Right atrium auricular region (tissue), 2 donors: ENCODE measurements at regions not wholly inside any gene's neighbourhood (a gene's known extent, or its start where the extent isn't known, plus 50 kb on each side); places are given as distances from the start of the nearest gene placed in this dataset.

ENCODE experiments used
- DNase-seq: peaks from one replicate; pipeline ENCODE4 v3.0.0-alpha.2; 2019; ENCODE audit warnings: low spot score
- H3K27ac ChIP-seq, 2 donors: fragments of 200-600 bp; sonication (generic); 1 replicate in 1 of 2; 2 replicates in 1 of 2; pipeline ENCODE4 v1.5.1; 2016 to 2019
- H3K27me3 ChIP-seq, 2 donors: fragments of 200-600 bp; sonication (generic); one replicate each; pipeline versions ENCODE4 v1.5.1 to v1.6.0; 2017 to 2019
- H3K36me3 ChIP-seq: fragments of 200-600 bp; sonication (generic); one replicate; pipeline ENCODE4 v1.5.1; 2016
- H3K4me1 ChIP-seq, 2 donors: fragments of 200-600 bp; sonication (generic); one replicate each; pipeline versions ENCODE4 v1.5.1 to v1.6.0; 2017 to 2019
- H3K4me3 ChIP-seq, 2 donors: fragments of 200-600 bp; sonication (generic); 1 replicate in 1 of 2; 2 replicates in 1 of 2; pipeline ENCODE4 v1.5.1; 2017 to 2019; ENCODE audit warnings: mild to moderate bottlenecking in 1 of 2, moderate library complexity in 1 of 2
- H3K9me3 ChIP-seq, 2 donors: fragments of 200-600 bp; sonication (generic); one replicate each; pipeline ENCODE4 v1.5.1; 2019
- TF ChIP-seq, protein P1 (sequence below), 2 donors: fragments of 200-600 bp; sonication (generic); IDR thresholded peaks; one replicate each; pipeline ENCODE4 v1.5.1; 2019; ENCODE audit warnings: antibody characterized with exemption in 2 of 2

DNA sequence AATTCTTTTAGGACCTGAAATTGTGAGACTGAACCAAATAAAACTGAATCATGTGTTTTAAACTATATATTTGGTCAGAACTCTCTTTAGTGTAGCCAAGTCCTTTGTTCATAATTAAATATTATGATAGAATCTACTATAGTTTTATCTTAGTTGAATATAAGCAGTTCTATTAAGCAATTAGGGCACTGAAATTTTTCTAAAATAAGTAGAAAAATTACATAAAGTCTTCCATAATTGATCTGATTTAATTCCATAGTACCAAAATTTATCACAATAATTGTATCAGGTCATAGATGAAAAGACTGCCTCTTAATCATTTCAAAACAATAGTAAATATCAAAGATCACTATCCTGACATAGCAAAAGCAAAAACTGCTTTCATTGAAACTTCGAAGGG lies 90.1 kb upstream of the BET1 start:
- Histone ChIP-seq H3K4me3 (no peak overlapping the region), H3K27me3 (no peaks in the 10 kb centered on the region), H3K9me3 (no peaks in the 10 kb centered on the region), H3K4me1 (no peaks in the 10 kb centered on the region), H3K36me3 (no peaks in the 10 kb centered on the region), H3K27ac (no peak overlapping the region)
- no peak for DNase-seq
- TF ChIP-seq, protein P1, sequence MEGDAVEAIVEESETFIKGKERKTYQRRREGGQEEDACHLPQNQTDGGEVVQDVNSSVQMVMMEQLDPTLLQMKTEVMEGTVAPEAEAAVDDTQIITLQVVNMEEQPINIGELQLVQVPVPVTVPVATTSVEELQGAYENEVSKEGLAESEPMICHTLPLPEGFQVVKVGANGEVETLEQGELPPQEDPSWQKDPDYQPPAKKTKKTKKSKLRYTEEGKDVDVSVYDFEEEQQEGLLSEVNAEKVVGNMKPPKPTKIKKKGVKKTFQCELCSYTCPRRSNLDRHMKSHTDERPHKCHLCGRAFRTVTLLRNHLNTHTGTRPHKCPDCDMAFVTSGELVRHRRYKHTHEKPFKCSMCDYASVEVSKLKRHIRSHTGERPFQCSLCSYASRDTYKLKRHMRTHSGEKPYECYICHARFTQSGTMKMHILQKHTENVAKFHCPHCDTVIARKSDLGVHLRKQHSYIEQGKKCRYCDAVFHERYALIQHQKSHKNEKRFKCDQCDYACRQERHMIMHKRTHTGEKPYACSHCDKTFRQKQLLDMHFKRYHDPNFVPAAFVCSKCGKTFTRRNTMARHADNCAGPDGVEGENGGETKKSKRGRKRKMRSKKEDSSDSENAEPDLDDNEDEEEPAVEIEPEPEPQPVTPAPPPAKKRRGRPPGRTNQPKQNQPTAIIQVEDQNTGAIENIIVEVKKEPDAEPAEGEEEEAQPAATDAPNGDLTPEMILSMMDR (IDR thresholded peaks at IDR 0.05) = no peak

DNA sequence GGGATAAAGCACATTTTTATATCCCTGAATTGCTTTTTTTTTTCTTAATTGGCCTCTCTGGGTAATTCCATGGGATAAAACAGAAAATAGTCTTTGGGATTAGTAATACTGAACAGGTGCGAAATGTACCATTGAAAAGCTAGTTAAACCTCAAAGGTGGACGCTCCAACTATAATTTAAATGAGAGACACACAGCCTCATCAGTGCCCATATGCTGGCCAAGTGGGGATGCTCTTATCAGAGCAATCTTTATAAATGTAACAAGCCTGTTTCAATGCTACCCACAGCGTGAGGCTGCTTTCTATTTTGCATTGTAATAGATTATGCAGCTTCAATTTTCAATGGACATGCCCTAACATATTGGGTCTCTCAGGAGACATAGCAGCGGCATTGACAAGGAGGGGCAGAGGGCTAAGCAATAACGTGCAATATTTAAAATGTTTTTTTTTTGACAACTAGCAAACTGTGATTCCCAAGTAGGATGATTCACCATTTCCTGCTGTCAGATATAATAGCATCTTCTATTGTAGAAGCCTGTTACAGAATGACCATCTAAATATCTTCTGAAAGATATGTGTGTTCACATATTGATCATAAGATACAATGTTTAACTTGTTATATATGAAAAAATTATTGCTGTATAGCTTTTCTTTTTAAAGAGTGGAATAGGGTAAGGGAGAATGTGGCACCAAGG lies 91.3 kb upstream of the BET1 start:
- H3K4me3 ChIP-seq = no peak overlapping the region
- TF ChIP-seq, protein P1 (IDR thresholded peaks at IDR 0.05) = no peak
- H3K4me1 ChIP-seq = no peaks in the 10 kb centered on the region
- H3K27me3 ChIP-seq = no peaks in the 10 kb centered on the region
- no peaks in the 10 kb centered on the region for H3K9me3 ChIP-seq
- DNase-seq = no peak
- no peak overlapping the region for H3K27ac ChIP-seq
- H3K36me3 ChIP-seq = no peaks in the 10 kb centered on the region

DNA sequence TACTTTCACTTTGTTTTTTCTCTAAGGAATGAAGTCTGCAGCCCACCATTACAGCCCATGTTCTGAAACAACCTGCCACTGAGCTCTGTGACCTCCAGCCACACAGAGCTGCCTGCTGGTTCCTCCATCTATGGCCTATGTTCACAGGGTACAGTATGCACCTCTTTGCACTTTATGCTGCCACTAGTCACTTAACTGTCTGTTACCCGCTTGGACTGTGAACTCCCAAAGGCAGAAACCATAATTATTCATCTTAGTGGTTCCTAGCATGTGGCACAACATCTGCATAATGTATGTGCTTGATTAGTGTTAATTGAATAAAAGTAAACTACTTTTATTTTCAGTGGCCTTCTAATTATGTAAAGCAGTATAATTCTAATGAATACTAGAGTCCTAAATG lies 95.5 kb upstream of the BET1 start:
- TF ChIP-seq, protein P1 (IDR thresholded peaks at IDR 0.05) = no peak
- DNase-seq = no peak
- no peaks in the 10 kb centered on the region for H3K4me1 ChIP-seq
- H3K27ac ChIP-seq = no peak overlapping the region
- no peak overlapping the region for H3K4me3 ChIP-seq
- H3K27me3 ChIP-seq = no peaks in the 10 kb centered on the region
- H3K36me3 ChIP-seq = no peaks in the 10 kb centered on the region
- peaks cover 0 to 5% of the 10 kb centered on the region in 2 donors for H3K9me3 ChIP-seq

DNA sequence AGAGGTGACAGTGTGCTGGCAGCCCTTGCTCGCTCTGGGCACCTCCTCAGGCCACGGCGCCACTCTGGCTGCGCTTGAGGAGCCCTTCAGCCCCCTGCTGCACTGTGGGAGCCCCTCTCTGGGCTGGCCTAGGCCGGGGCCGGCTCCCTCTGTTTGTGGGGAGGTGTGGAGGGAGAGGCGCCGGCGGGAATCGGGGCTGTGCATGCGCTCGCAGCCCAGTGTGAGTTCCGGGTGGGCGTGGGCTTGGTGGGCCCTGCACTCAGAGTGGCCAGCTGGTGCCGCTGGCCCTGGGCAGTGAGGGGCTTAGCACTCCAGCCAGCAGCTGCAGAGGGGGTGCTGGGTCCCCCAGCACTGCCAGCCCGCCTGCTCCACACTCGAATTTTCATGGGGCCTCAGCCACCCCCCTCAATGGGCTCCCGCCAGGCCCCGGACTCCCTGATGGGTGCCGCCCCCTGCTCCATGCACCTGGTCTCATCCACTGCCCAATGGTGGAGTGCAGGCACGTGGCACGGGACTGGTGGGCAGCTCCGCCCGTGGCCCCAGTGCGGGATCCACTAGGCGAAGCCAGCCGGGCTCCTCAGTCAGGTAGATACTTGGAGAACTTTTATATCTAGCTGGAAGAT lies 96.7 kb upstream of the BET1 start:
- Histone ChIP-seq H3K9me3 (peaks cover 0 to 5% of the 10 kb centered on the region in 2 donors), H3K4me1 (no peaks in the 10 kb centered on the region), H3K27me3 (no peaks in the 10 kb centered on the region), H3K4me3 (no peak overlapping the region), H3K36me3 (no peaks in the 10 kb centered on the region), H3K27ac (no peak overlapping the region)
- TF ChIP-seq, protein P1 (IDR thresholded peaks at IDR 0.05) = no peak
- DNase-seq = no peak

DNA sequence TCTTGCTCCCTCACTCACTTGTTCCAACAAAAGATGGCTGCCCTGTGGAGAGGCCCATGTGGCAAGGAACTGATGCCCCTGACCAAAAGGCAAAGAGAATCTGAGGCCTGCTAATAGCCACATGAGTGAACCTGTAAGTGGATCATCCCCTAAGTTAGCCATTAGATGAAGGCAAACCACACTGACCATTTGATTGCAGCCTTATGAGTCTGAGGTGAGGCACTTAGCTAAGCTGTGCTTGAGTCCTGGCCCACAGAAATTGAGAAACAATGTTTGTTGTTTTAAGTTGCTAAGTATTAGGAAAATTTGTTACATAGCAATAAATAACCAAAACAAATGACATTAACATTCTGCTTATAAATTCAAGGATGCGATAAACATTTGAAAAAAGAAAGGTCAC lies 100.1 kb upstream of the BET1 start:
- H3K4me1 ChIP-seq = no peaks in the 10 kb centered on the region

More for the DNA sequence above, 100.1 kb upstream of the BET1 start:
- Histone ChIP-seq H3K27ac (no peak overlapping the region), H3K9me3 (peaks cover 0 to 5% of the 10 kb centered on the region in 2 donors), H3K36me3 (no peaks in the 10 kb centered on the region), H3K27me3 (no peaks in the 10 kb centered on the region), H3K4me3 (no peak overlapping the region)
- TF ChIP-seq, protein P1 (IDR thresholded peaks at IDR 0.05) = no peak
- DNase-seq = no peak
